OCI-LY3 (cell line): ENCODE measurements at regions not wholly inside any gene's neighbourhood (a gene's known extent, or its start where the extent isn't known, plus 50 kb on each side); places are given as distances from the start of the nearest gene placed in this dataset.

Source experiments
- CTCF ChIP-seq: fragments of 200-600, 300-600 bp; sonication (generic); IDR thresholded peaks from 2 replicates; pipeline ENCODE4 v1.5.1; 2014; ENCODE audit warnings: antibody characterized with exemption, low read length, low read depth
- EZH2phosphoT487 ChIP-seq: fragments of 200-600 bp; shearing (Covaris generic); IDR thresholded peaks from 2 replicates; pipeline ENCODE4 v1.6.1; 2018; ENCODE audit warnings: antibody characterized with exemption, mixed run types, low read depth

- TF ChIP-seq CTCF (no peak), EZH2phosphoT487 (no peak)
Measured at GRCh38 chr3:72210261-72210660, 425.3 kb upstream of the PROK2 start.
